ENCODE measurements at regions not wholly inside any gene's neighbourhood (a gene's known extent, or its start where the extent isn't known, plus 50 kb on each side); places are given as distances from the start of the nearest gene placed in this dataset.

DNA sequence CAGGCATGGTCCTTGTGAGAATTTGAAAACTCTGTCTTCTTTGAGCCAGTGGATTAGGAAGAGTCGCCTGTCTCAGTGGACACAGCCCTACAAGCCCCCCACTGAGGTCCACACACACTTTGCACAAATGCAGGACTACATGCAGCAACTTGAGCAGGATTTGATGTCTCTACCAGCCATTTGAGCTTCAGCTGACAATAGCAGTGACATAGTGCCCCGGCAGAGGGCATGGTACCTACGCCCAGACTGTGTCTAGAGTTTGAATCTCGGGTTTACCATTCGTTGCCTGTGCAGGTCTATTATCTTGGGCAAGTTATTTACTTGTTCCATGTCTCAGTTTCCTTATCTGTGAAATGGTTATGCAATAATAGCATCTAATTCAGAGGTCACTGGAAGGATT lies 580.1 kb downstream of the TFAP2B start:
- Histone ChIP-seq H3K27me3 (ENCODE audit: control insufficient read depth, insufficient read depth, low read length) (no peaks in the 10 kb centered on the region), H3K9me3 (replicated peaks; ENCODE audit: control insufficient read depth, low read depth, low read length) (no peaks in the 10 kb centered on the region), H3K27ac (ENCODE audit: low read length) (no peak overlapping the region), H3K36me3 (ENCODE audit: control insufficient read depth, insufficient read depth, low read length) (no peaks in the 10 kb centered on the region), H3K4me1 (ENCODE audit: control insufficient read depth, insufficient read depth, low read length) (no peaks in the 10 kb centered on the region), H3K4me3 (ENCODE audit: low read length) (no peak overlapping the region)
- 65% methylated on average over 2 of the region's 5 CpGs for WGBS (ENCODE audit: insufficient coverage)
- no peak for DNase-seq

DNA sequence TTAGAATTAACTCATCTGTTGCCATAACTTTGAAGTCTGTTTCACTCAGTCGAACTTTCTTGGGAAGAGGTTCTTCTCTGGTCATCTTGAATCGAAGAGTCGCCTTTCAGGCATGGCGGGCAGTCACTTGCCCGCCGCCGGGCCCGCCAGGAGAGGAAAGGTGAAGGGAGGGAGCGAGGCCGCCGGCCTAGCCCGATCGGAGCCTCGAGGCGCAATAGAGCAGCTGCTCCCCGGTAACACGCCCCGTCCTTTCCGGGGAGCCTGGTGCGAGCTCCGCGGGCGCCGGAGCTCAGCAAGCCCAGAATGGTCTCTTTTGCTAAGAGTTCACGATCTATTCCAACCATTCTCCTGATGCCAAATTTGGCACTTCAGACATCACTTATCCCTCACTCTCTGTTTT lies 591.8 kb downstream of the TFAP2B start:
- no peaks in the 10 kb centered on the region for H3K9me3 ChIP-seq (replicated peaks; ENCODE audit: control insufficient read depth, low read depth, low read length)

DNA sequence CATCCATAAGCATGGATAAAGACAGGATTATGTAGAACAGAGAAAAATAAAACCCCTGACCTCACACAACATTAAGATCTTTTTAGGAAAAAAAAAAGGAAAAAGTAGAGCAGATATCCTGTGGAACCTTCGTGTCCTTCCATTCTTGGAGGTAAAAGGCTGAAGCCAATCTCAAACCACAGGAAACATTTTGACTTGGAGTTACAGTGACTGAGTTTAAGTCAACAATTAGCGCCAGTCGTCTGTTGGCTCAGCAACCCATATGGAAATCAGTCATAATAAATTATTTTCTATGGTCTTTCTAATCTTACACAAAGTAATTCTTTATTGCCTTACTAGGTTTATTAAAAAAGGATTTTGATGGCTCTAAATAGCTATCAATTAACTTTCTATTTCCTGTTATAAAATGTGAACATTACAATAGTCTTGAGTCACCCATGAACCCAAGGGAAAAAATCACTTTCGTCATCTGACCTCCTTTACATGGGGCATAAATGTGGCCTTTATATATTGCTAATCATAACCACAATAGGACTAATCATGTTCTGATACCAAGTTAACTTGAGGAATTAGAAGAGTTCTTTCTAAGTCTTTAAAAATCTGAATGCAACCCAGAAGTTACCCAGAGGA lies 592.9 kb downstream of the TFAP2B start:
- H3K27me3 ChIP-seq (ENCODE audit: control insufficient read depth, insufficient read depth, low read length) = no peaks in the 10 kb centered on the region
- no peak for DNase-seq
- no CpG with 5 or more reads among the region's 4 CpGs for WGBS (ENCODE audit: insufficient coverage)
- no peaks in the 10 kb centered on the region for H3K4me1 ChIP-seq (ENCODE audit: control insufficient read depth, insufficient read depth, low read length)
- H3K27ac ChIP-seq (ENCODE audit: low read length) = no peak overlapping the region
- H3K9me3 ChIP-seq (replicated peaks; ENCODE audit: control insufficient read depth, low read depth, low read length) = no peaks in the 10 kb centered on the region
- no peak overlapping the region for H3K4me3 ChIP-seq (ENCODE audit: low read length)
- H3K36me3 ChIP-seq (ENCODE audit: control insufficient read depth, insufficient read depth, low read length) = no peaks in the 10 kb centered on the region

More for the DNA sequence above, 591.8 kb downstream of the TFAP2B start:
- no peaks in the 10 kb centered on the region for H3K27me3 ChIP-seq (ENCODE audit: control insufficient read depth, insufficient read depth, low read length)
- no peak overlapping the region for H3K4me3 ChIP-seq (ENCODE audit: low read length)
- H3K36me3 ChIP-seq (ENCODE audit: control insufficient read depth, insufficient read depth, low read length) = no peaks in the 10 kb centered on the region
- WGBS (ENCODE audit: insufficient coverage) = 75% methylated on average over 18 of the region's 25 CpGs
- DNase-seq = no peak
- H3K4me1 ChIP-seq (ENCODE audit: control insufficient read depth, insufficient read depth, low read length) = no peaks in the 10 kb centered on the region
- no peak overlapping the region for H3K27ac ChIP-seq (ENCODE audit: low read length)

DNA sequence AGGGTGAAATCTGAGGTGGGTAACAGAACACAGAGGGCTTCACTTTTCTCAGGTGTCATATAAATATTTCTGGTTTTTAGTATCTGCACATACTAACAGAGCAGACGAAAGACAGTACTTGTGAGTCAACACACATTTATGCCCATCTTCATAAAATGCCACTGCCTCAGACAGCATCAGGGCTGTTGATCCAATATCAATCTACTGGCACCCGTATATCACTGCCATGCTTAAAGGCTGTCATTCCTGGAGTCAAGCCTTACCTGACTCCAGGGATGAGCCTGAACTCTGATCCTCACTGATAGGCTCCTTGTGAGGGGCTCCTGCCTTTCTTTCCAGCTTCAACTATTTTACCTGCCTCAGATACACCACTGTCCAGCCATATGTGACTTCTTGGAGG lies 595.7 kb downstream of the TFAP2B start:
- Histone ChIP-seq H3K4me1 (ENCODE audit: control insufficient read depth, insufficient read depth, low read length) (no peaks in the 10 kb centered on the region), H3K27me3 (ENCODE audit: control insufficient read depth, insufficient read depth, low read length) (no peaks in the 10 kb centered on the region), H3K4me3 (ENCODE audit: low read length) (no peak overlapping the region), H3K27ac (ENCODE audit: low read length) (no peak overlapping the region), H3K36me3 (ENCODE audit: control insufficient read depth, insufficient read depth, low read length) (no peaks in the 10 kb centered on the region), H3K9me3 (replicated peaks; ENCODE audit: control insufficient read depth, low read depth, low read length) (no peaks in the 10 kb centered on the region)
- DNase-seq = no peak
- 94% methylated on average over 2 of the region's 2 CpGs for WGBS (ENCODE audit: insufficient coverage)

DNA sequence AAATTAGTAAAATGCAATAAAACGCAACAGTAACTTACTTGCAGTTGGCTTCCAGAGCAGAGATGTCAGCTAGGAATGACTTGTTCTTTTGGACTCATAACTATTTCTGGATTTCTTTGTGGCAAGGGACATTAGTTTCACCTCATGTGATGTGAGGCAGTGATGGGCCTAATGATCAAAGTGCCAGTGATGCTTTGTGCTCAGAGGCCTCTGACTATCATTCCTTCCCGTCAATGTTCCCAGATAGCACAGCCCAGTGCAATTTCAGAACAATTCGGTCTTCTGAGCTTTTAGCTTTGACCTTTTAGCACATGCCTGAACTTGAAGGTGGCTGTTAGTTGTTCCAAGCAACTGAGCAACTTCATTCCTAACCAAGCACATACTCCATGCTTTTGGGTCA lies 596.8 kb downstream of the TFAP2B start:
- DNase-seq = no peak
- H3K27me3 ChIP-seq (ENCODE audit: control insufficient read depth, insufficient read depth, low read length) = no peaks in the 10 kb centered on the region
- no peaks in the 10 kb centered on the region for H3K4me1 ChIP-seq (ENCODE audit: control insufficient read depth, insufficient read depth, low read length)
- H3K27ac ChIP-seq (ENCODE audit: low read length) = no peak overlapping the region
- H3K36me3 ChIP-seq (ENCODE audit: control insufficient read depth, insufficient read depth, low read length) = no peaks in the 10 kb centered on the region
- no peak overlapping the region for H3K4me3 ChIP-seq (ENCODE audit: low read length)
- H3K9me3 ChIP-seq (replicated peaks; ENCODE audit: control insufficient read depth, low read depth, low read length) = no peaks in the 10 kb centered on the region
- 70% methylated on average over 2 of the region's 3 CpGs for WGBS (ENCODE audit: insufficient coverage)

DNA sequence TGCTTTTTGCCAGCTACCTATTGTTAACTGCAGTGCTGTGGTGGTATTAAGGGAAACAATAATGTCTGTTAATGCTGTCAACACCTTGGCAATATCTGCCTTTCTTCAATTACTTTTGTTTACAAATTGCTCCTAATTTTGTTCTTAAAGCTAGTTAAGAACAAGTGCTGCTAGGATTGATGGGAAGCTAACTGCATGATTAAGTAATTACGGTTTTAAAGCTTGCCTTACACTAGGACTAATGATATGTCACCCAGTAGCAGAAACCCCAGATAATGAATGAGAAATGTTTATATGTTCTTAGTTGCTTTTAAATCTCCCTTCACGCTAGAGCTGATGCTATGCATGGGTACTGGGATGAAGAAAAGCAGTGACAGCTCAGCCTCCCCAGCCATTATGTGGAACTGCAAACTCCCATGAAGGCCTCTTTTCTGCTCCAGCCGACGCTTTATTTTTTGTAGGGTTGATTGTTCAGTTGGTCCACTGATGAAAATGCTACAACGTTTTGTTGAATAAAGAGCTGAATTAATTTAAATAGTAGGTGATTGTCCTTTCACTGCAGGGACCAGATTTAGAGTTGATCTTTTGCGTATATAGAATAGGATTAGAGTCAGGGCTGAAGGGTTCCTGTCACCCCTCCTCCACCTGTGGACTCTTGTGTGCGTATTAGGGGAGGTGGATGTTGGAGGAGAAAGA lies 610.5 kb downstream of the TFAP2B start:
- Histone ChIP-seq H3K4me1 (ENCODE audit: control insufficient read depth, insufficient read depth, low read length) (no peaks in the 10 kb centered on the region), H3K4me3 (ENCODE audit: low read length) (no peak overlapping the region), H3K36me3 (ENCODE audit: control insufficient read depth, insufficient read depth, low read length) (no peaks in the 10 kb centered on the region), H3K9me3 (replicated peaks; ENCODE audit: control insufficient read depth, low read depth, low read length) (no peaks in the 10 kb centered on the region), H3K27ac (ENCODE audit: low read length) (no peak overlapping the region), H3K27me3 (ENCODE audit: control insufficient read depth, insufficient read depth, low read length) (no peaks in the 10 kb centered on the region)
- no peak for DNase-seq
- WGBS (ENCODE audit: insufficient coverage) = 60% methylated on average over 3 of the region's 7 CpGs

DNA sequence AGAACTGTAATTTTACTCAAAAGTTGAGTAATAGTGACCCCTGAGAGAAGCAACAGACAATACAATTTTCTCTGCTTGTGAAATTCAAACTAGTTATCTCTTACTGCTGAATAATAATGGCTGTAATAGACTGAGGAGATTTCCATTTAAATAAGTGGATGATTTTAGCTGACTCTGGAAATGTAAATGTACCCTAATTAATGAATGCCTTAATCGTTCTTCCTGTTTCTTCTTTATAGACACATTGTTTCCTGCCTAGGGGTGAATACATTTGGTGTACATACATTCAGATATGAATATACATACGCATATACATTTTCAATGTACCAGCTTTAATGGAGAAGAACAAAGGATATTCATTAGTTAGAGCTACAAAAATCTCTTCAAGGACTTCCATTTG lies 611.9 kb downstream of the TFAP2B start:
- H3K4me1 ChIP-seq (ENCODE audit: control insufficient read depth, insufficient read depth, low read length) = no peaks in the 10 kb centered on the region
- WGBS (ENCODE audit: insufficient coverage) = no CpG with 5 or more reads among the region's 2 CpGs
- no peak for DNase-seq
- H3K36me3 ChIP-seq (ENCODE audit: control insufficient read depth, insufficient read depth, low read length) = no peaks in the 10 kb centered on the region
- H3K9me3 ChIP-seq (replicated peaks; ENCODE audit: control insufficient read depth, low read depth, low read length) = no peaks in the 10 kb centered on the region
- no peak overlapping the region for H3K27ac ChIP-seq (ENCODE audit: low read length)
- H3K4me3 ChIP-seq (ENCODE audit: low read length) = no peak overlapping the region
- no peaks in the 10 kb centered on the region for H3K27me3 ChIP-seq (ENCODE audit: control insufficient read depth, insufficient read depth, low read length)

DNA sequence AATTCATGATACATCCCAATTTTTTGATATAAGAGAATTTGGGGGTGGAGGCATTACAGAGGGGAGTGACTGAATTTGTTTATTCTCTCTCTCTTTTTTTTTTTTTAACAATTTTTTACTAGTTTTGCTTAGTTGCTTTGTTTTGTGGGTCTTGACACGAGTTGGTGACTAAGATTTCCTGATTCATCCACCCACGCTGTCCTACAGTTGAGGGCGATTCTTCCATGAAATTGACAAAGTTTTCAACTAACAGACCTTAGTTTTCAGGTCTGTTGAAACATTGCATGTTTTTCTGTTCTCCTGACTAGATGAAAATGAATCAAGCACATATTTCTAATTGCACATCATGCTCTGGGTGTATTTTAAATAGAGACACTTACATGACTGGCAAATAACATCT lies 613.8 kb downstream of the TFAP2B start:
- DNase-seq = no peak
- Histone ChIP-seq H3K4me3 (ENCODE audit: low read length) (no peak overlapping the region), H3K27ac (ENCODE audit: low read length) (no peak overlapping the region), H3K27me3 (ENCODE audit: control insufficient read depth, insufficient read depth, low read length) (no peaks in the 10 kb centered on the region), H3K9me3 (replicated peaks; ENCODE audit: control insufficient read depth, low read depth, low read length) (no peaks in the 10 kb centered on the region), H3K36me3 (ENCODE audit: control insufficient read depth, insufficient read depth, low read length) (no peaks in the 10 kb centered on the region), H3K4me1 (ENCODE audit: control insufficient read depth, insufficient read depth, low read length) (no peaks in the 10 kb centered on the region)
- WGBS (ENCODE audit: insufficient coverage) = no CpG with 5 or more reads among the region's 3 CpGs

DNA sequence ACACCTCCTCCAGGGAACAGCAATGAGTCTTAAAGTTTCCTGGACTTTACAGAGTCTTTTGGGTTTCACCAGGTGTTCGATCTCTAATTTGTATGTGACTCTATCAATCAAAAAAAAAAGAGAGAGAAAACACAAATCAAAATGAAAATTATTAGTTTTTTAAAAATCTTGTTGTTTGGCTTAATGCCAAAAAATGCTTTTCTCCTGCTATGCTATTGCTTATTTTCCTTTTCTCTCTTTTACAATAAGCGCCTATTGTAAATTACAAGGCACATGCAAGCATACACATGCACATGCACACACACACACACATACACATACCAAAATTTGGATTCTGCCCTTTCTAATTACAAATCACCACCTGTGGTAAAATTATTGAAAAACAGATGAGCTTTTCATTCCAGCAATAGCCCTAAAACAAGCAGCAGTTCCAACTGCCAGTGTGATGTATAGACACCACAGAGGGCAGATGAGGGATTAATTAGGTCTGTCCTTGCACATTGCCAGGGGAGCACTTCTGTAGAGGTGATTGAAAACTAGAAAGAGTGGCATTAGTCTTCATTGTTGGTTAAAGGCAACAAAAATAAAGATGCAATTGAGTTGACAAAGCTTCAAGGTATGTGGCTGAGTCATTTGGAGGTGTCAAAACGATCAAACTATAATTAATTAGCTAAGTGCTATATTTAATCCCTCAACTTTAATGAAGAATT lies 631.7 kb downstream of the TFAP2B start:
- Histone ChIP-seq H3K27ac (ENCODE audit: low read length) (no peak overlapping the region), H3K9me3 (replicated peaks; ENCODE audit: control insufficient read depth, low read depth, low read length) (no peaks in the 10 kb centered on the region), H3K4me1 (ENCODE audit: control insufficient read depth, insufficient read depth, low read length) (no peaks in the 10 kb centered on the region), H3K4me3 (ENCODE audit: low read length) (no peak overlapping the region), H3K27me3 (ENCODE audit: control insufficient read depth, insufficient read depth, low read length) (no peaks in the 10 kb centered on the region), H3K36me3 (ENCODE audit: control insufficient read depth, insufficient read depth, low read length) (no peaks in the 10 kb centered on the region)
- WGBS (ENCODE audit: insufficient coverage) = no CpG with 5 or more reads among the region's 3 CpGs
- no peak for DNase-seq

DNA sequence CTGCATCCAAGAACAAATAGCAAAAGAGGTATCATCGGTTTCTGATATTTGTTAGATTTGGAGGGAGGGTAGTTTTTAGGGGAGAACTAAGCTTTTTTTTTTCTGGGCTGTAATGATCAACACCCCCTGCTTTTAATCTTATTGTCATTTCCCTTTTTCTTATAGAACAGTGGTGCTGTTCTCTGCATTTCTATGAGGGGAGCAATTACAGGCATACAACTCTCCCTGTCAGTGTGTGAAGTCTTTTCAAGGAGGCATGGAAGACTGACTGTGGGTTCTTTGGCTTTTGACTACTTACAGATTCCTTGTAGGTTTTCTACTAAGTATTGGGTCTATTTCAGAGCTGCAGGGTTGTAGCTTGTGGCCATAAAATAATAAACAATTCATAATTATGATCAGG lies 632.3 kb downstream of the TFAP2B start:
- no CpG with 5 or more reads among the region's 1 CpG for WGBS (ENCODE audit: insufficient coverage)
- no peak for DNase-seq
- H3K36me3 ChIP-seq (ENCODE audit: control insufficient read depth, insufficient read depth, low read length) = no peaks in the 10 kb centered on the region
- H3K4me1 ChIP-seq (ENCODE audit: control insufficient read depth, insufficient read depth, low read length) = no peaks in the 10 kb centered on the region
- H3K9me3 ChIP-seq (replicated peaks; ENCODE audit: control insufficient read depth, low read depth, low read length) = no peaks in the 10 kb centered on the region
- no peaks in the 10 kb centered on the region for H3K27me3 ChIP-seq (ENCODE audit: control insufficient read depth, insufficient read depth, low read length)
- H3K4me3 ChIP-seq (ENCODE audit: low read length) = no peak overlapping the region
- no peak overlapping the region for H3K27ac ChIP-seq (ENCODE audit: low read length)
